Smooth muscle cell (in vitro differentiated cells): ENCODE measurements at regions not wholly inside any gene's neighbourhood (a gene's known extent, or its start where the extent isn't known, plus 50 kb on each side); places are given as distances from the start of the nearest gene placed in this dataset.

ENCODE experiments used
- DNase-seq: peaks from one replicate; lab custom pipeline; 2025; ENCODE audit not compliant: unreplicated experiment; lab: John Stamatoyannopoulos, UW
- H2AFZ ChIP-seq: fragments of 200-600 bp; sonication (generic); 2 replicates; pipeline ENCODE4 v1.6.0; 2016; ENCODE audit warnings: antibody characterized with exemption, low read depth, mild to moderate bottlenecking
- H3F3A ChIP-seq: fragments of 200-600 bp; sonication (generic); 2 replicates; pipeline ENCODE4 v1.6.0; 2017; ENCODE audit warnings: antibody characterized with exemption, low read depth
- H3K27ac ChIP-seq: fragments of 200-600 bp; sonication (generic); 2 replicates; pipeline ENCODE4 v1.5.1; 2016; ENCODE audit warnings: low read depth, mild to moderate bottlenecking
- H3K27me3 ChIP-seq: fragments of 200-600 bp; sonication (generic); 2 replicates; pipeline ENCODE4 v1.6.1; 2016; ENCODE audit warnings: low read depth, mild to moderate bottlenecking
- H3K36me3 ChIP-seq: fragments of 200-600 bp; sonication (generic); 2 replicates; pipeline ENCODE4 v1.5.1; 2016; ENCODE audit warnings: low read depth
- H3K4me1 ChIP-seq: fragments of 200-600 bp; sonication (generic); 2 replicates; pipeline ENCODE4 v1.5.1; 2016; ENCODE audit warnings: low read depth
- H3K4me2 ChIP-seq: fragments of 200-600 bp; sonication (generic); 2 replicates; pipeline ENCODE4 v1.6.0; 2016; ENCODE audit warnings: mild to moderate bottlenecking
- H3K4me3 ChIP-seq: fragments of 200-600 bp; sonication (generic); 2 replicates; pipeline ENCODE4 v1.5.1; 2016; ENCODE audit warnings: mild to moderate bottlenecking
- H3K79me2 ChIP-seq: fragments of 200-600 bp; sonication (generic); 2 replicates; pipeline ENCODE4 v1.6.0; 2016; ENCODE audit warnings: low read depth, mild to moderate bottlenecking
- H3K9ac ChIP-seq: fragments of 200-600 bp; sonication (generic); 2 replicates; pipeline ENCODE4 v1.6.0; 2016; ENCODE audit warnings: low read depth
- H3K9me3 ChIP-seq: fragments of 200-600 bp; sonication (generic); replicated peaks from 2 replicates; pipeline ENCODE4 v1.5.1; 2016; ENCODE audit warnings: low read depth
- H4K20me1 ChIP-seq: fragments of 200-600 bp; sonication (generic); 2 replicates; pipeline ENCODE4 v1.6.0; 2016; ENCODE audit warnings: low read depth
- WGBS: methylation state at CpG from one replicate; pipeline ENCODE4 v1.1.7; 2016; ENCODE audit warnings: low lambda C conversion rate; 5-methylcytosine and 5-hydroxymethylcytosine counted together
- TF ChIP-seq, protein P1 (sequence below): fragments of 200-600 bp; sonication (generic); IDR thresholded peaks from 2 replicates; pipeline ENCODE4 v1.5.1; 2017; ENCODE audit warnings: borderline replicate concordance, mild to moderate bottlenecking, antibody characterized with exemption; ENCODE audit not compliant: insufficient read depth, poor library complexity, severe bottlenecking

DNA sequence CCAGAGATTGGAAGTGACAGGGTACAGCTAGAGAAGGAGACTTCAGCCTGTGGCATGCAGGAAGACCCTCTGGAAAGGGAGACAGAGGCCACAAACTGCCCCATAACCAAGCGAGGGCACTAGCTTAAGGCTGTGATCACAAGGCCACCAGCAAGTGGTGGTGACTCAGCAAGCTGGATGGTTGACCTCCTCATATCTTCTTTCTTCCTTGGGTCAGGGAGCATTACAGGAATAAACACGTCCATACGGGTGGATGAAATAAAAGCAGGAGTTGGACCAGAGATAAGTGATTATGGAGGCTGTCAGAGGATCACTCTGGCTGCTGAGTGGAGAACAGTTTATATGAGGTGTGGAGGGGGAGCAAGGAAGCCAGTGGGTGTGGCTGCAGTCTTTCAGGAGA is 234.6 kb upstream of the TAS2R1 start:
- H3K27me3 ChIP-seq = no peaks in the 10 kb centered on the region
- H3K79me2 ChIP-seq = no peaks in the 10 kb centered on the region
- H3K36me3 ChIP-seq = no peaks in the 10 kb centered on the region
- no peak overlapping the region for H3K27ac ChIP-seq
- H3K4me2 ChIP-seq = no peak overlapping the region
- no peaks in the 10 kb centered on the region for H3K4me1 ChIP-seq
- TF ChIP-seq, protein P1, sequence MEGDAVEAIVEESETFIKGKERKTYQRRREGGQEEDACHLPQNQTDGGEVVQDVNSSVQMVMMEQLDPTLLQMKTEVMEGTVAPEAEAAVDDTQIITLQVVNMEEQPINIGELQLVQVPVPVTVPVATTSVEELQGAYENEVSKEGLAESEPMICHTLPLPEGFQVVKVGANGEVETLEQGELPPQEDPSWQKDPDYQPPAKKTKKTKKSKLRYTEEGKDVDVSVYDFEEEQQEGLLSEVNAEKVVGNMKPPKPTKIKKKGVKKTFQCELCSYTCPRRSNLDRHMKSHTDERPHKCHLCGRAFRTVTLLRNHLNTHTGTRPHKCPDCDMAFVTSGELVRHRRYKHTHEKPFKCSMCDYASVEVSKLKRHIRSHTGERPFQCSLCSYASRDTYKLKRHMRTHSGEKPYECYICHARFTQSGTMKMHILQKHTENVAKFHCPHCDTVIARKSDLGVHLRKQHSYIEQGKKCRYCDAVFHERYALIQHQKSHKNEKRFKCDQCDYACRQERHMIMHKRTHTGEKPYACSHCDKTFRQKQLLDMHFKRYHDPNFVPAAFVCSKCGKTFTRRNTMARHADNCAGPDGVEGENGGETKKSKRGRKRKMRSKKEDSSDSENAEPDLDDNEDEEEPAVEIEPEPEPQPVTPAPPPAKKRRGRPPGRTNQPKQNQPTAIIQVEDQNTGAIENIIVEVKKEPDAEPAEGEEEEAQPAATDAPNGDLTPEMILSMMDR = no peak
- no peak overlapping the region for H3K4me3 ChIP-seq
- H3K9ac ChIP-seq = no peak overlapping the region
- H3F3A ChIP-seq = no peaks in the 10 kb centered on the region
- H3K9me3 ChIP-seq = peaks cover 5% of the 10 kb centered on the region
- no peaks in the 10 kb centered on the region for H4K20me1 ChIP-seq
- no peak for DNase-seq
- 70% methylated on average over 3 of the region's 3 CpGs for WGBS
- H2AFZ ChIP-seq = no peak overlapping the region

DNA sequence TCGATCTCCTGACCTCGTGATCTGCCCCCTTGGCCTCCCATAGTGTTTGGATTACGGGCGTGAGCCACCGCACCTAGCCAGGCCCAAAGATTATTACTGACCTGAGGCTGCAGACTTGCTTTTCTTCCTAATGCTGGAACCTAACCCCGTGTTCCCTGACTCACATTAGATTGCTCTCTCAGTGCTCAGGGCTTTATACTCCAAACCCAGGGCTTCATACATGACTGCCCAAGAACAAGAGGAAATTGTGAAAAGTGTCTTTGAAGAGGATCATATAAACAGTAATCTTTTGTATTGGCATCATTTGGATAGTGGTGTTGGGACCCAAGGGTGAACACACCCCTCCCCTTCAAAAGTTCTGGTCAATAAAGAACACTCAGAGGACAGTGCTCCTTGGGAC is 233.3 kb upstream of the TAS2R1 start:
- H3K4me1 ChIP-seq = no peaks in the 10 kb centered on the region
- TF ChIP-seq, protein P1 = no peak
- 95% methylated on average over 6 of the region's 6 CpGs for WGBS
- H3K36me3 ChIP-seq = no peaks in the 10 kb centered on the region
- no peak for DNase-seq
- no peak overlapping the region for H3K4me3 ChIP-seq
- no peaks in the 10 kb centered on the region for H3K27me3 ChIP-seq
- H3K9ac ChIP-seq = no peak overlapping the region
- no peak overlapping the region for H3K4me2 ChIP-seq
- H3K79me2 ChIP-seq = no peaks in the 10 kb centered on the region
- peaks cover 5% of the 10 kb centered on the region for H3K9me3 ChIP-seq
- H2AFZ ChIP-seq = no peak overlapping the region
- H4K20me1 ChIP-seq = no peaks in the 10 kb centered on the region
- no peak overlapping the region for H3K27ac ChIP-seq
- H3F3A ChIP-seq = no peaks in the 10 kb centered on the region

DNA sequence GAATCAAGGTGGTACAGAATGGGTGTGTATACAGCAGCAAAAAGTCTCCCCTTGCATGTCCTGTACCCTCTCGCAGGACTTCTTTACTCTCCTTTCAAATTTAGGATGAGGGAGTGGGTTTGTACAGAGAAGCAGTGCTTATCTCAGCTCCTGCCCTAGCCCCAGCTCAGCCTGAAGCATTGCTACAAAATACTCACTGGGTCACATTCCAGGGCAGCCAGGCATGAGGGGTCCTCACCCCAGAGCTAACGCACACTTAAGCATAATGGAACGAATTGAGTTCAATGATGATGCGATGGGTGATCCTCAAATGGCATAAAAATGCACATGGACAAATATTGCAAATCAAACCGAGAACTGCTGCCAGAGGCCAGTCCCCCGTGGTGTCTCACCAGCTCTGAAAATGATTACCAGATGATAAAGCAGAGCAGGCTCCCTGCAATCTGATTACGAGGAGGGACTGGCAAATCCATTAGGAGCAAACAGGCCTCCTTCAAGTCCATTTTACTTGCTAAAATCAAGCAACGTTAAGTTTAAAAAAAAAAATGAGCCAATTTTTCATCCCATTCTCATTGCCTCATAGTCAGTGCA is 231.6 kb upstream of the TAS2R1 start:
- Histone ChIP-seq H2AFZ (no peak overlapping the region), H3K4me2 (no peak overlapping the region), H3K9me3 (peaks cover 5% of the 10 kb centered on the region), H3K27me3 (no peaks in the 10 kb centered on the region), H3F3A (no peaks in the 10 kb centered on the region), H3K27ac (no peak overlapping the region), H3K9ac (no peak overlapping the region), H3K4me1 (no peaks in the 10 kb centered on the region), H3K4me3 (no peak overlapping the region), H4K20me1 (no peaks in the 10 kb centered on the region), H3K36me3 (no peaks in the 10 kb centered on the region), H3K79me2 (no peaks in the 10 kb centered on the region)
- WGBS = 52% methylated on average over 8 of the region's 8 CpGs
- DNase-seq = no peak
- TF ChIP-seq, protein P1 = no peak

DNA sequence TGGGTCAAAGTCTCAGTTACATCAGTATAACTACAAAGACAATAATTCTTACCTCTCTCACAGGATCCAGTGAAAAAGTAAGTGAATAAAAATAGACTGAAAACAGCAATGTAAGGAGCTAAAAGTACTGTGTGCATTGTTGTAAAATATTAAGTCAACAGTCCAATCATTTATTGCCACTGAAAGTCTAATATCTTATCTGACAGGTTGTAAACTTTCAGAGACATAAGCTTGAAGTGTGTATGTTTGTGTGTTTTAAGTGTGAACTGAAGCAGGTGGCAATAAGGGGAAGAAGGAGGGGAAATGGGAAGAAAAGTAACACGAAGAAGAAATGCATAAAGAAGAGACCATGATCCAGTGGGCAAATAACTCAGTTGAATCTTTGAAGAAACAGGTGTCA is 229.7 kb upstream of the TAS2R1 start:
- Histone ChIP-seq H4K20me1 (no peaks in the 10 kb centered on the region), H3K27ac (no peak overlapping the region), H3K36me3 (no peaks in the 10 kb centered on the region), H3K79me2 (no peaks in the 10 kb centered on the region), H3K9me3 (no peaks in the 10 kb centered on the region), H3K9ac (no peak overlapping the region), H3K27me3 (no peaks in the 10 kb centered on the region), H2AFZ (no peak overlapping the region), H3K4me2 (no peak overlapping the region), H3K4me1 (no peaks in the 10 kb centered on the region), H3F3A (no peaks in the 10 kb centered on the region), H3K4me3 (no peak overlapping the region)
- 84% methylated on average over 1 of the region's 1 CpG for WGBS
- TF ChIP-seq, protein P1 = no peak
- DNase-seq = no peak
